ENCODE measurements at regions not wholly inside any gene's neighbourhood (a gene's known extent, or its start where the extent isn't known, plus 50 kb on each side); places are given as distances from the start of the nearest gene placed in this dataset.
"Not testable (repeated sequence)": the region's sequence is repeated elsewhere in the genome, so short reads cannot be mapped to it uniquely, and the experiment has no call there.

GRCh38 chrX:138282598-138283150 is 428.8 kb downstream of the FGF13 start:
- DNase-seq (ENCODE audit: low read depth): not testable (repeated sequence)

GRCh38 chrX:138287205-138287877 is 424.2 kb downstream of the FGF13 start:
- no peak for DNase-seq (ENCODE audit: low read depth)

- DNase-seq (ENCODE audit: low read depth): no peak
Observed at GRCh38 chrX:138294951-138295350, 416.6 kb downstream of the FGF13 start.

GRCh38 chrX:138298268-138298667 is 413.2 kb downstream of the FGF13 start:
- DNase-seq (ENCODE audit: low read depth): no peak

- no peak for DNase-seq (ENCODE audit: low read depth)
Observed at GRCh38 chrX:138345801-138346200, 365.7 kb downstream of the FGF13 start.

- DNase-seq (ENCODE audit: low read depth): no peak
Observed at GRCh38 chrX:138349351-138349750, 362.2 kb downstream of the FGF13 start.

GRCh38 chrX:138378876-138379275 is 332.6 kb downstream of the FGF13 start:
- no peak for DNase-seq (ENCODE audit: low read depth)

GRCh38 chrX:138408101-138408500 is 303.4 kb downstream of the FGF13 start:
- no peak for DNase-seq (ENCODE audit: low read depth)

- no peak for DNase-seq (ENCODE audit: low read depth)
Observed at GRCh38 chrX:138411048-138411447, 300.5 kb downstream of the FGF13 start.
